ENCODE measurements at regions not wholly inside any gene's neighbourhood (a gene's known extent, or its start where the extent isn't known, plus 50 kb on each side); places are given as distances from the start of the nearest gene placed in this dataset.

DNA sequence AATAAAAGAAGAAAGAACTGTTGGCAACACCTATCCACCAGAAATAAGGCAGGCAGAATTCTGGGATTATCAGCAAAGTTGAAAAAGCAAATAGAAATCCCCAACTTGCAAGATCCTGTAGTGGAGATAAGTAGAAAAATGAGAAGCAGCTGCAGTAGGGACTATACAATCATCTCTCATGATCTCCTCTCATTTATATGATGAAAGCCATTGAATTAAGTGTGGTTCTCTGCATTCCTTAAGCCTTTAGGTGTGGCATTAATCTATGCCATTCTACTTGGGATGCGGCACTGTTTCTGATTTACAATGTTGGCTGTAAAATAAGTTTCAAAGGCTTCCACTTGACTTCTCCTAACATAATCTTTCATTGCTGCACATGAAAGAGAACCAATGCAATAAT, 869.8 kb downstream of the TRAM1L1 start:
- intact Hi-C loops (cut with DNase I; ENCODE audit: low total_unique reads), result no loop called here
- in situ Hi-C loops (cut with MboI; ENCODE audit: low pct_ligation_motif_present in 1 of 4, low pct_unique_long_range_greater_than_20kb in 1 of 4, low sequenced_read_pairs in 3 of 4), result no loop called here
- TF ChIP-seq POLR2A (IDR thresholded peaks at IDR 0.05), result no peak
- no peak for TF ChIP-seq POLR2AphosphoS5 (IDR thresholded peaks at IDR 0.05)
- TF ChIP-seq, protein P1, sequence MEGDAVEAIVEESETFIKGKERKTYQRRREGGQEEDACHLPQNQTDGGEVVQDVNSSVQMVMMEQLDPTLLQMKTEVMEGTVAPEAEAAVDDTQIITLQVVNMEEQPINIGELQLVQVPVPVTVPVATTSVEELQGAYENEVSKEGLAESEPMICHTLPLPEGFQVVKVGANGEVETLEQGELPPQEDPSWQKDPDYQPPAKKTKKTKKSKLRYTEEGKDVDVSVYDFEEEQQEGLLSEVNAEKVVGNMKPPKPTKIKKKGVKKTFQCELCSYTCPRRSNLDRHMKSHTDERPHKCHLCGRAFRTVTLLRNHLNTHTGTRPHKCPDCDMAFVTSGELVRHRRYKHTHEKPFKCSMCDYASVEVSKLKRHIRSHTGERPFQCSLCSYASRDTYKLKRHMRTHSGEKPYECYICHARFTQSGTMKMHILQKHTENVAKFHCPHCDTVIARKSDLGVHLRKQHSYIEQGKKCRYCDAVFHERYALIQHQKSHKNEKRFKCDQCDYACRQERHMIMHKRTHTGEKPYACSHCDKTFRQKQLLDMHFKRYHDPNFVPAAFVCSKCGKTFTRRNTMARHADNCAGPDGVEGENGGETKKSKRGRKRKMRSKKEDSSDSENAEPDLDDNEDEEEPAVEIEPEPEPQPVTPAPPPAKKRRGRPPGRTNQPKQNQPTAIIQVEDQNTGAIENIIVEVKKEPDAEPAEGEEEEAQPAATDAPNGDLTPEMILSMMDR (IDR thresholded peaks at IDR 0.05), result no peak
- TF ChIP-seq EP300 (IDR thresholded peaks at IDR 0.05; ENCODE audit: low read depth), result no peak

DNA sequence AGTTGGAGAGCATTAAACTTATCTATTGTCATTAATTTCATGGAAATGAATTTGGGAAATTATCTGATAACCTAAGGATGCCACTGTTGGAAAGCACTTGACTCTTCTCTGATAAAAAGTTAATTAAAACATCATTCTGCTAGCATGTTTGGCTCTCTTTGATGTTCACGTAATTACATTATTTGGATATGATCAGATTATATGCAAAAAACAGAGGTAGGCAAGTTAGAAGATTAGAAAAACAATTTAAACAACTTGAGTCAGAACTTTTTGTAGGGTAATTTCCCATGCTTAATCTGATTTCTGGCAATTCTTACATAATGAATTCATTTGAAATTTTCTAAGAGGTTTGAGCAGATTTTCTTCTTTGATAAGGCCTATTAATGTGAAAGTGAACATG, 882.9 kb downstream of the TRAM1L1 start:
- in situ Hi-C loops (cut with MboI; ENCODE audit: low pct_ligation_motif_present in 1 of 4, low pct_unique_long_range_greater_than_20kb in 1 of 4, low sequenced_read_pairs in 3 of 4) (loop anchor here in 1 of 4 donors (10.0 kb wide), 1 partner anchor 62 kb away; no protein-coding TSS in a partner anchor), intact Hi-C loops (cut with DNase I; ENCODE audit: low total_unique reads) (no loop called here)
- DNase-seq, result no peak
- Histone ChIP-seq H3K4me1 (no peaks in the 10 kb centered on the region), H3K9me3 (no peaks in the 10 kb centered on the region), H3K27me3 (no peaks in the 10 kb centered on the region), H3K4me3 (no peak overlapping the region), H3K36me3 (no peaks in the 10 kb centered on the region), H3K27ac (no peak overlapping the region)
- 70 to 77% methylated on average over 1 of the region's 1 CpG for WGBS, 2 donors (ENCODE audit: low coverage in 1 of 2)
- TF ChIP-seq EP300 (IDR thresholded peaks at IDR 0.05; ENCODE audit: low read depth) (no peak), POLR2AphosphoS5 (IDR thresholded peaks at IDR 0.05) (no peak), POLR2A (IDR thresholded peaks at IDR 0.05) (no peak)
- TF ChIP-seq, protein P1 (IDR thresholded peaks at IDR 0.05), result no peak

More for the DNA sequence above, 869.8 kb downstream of the TRAM1L1 start:
- Histone ChIP-seq H3K27me3 (no peaks in the 10 kb centered on the region), H3K4me1 (no peaks in the 10 kb centered on the region), H3K9me3 (no peaks in the 10 kb centered on the region), H3K4me3 (no peak overlapping the region), H3K36me3 (no peaks in the 10 kb centered on the region), H3K27ac (no peak overlapping the region)
- DNase-seq, result no peak
- 71 to 72% methylated on average over 1 of the region's 1 CpG for WGBS, 2 donors (ENCODE audit: low coverage in 1 of 2)

GRCh38 chr4:116197317-116197809, 888.0 kb downstream of the TRAM1L1 start:
- in situ Hi-C loops (cut with MboI; ENCODE audit: low pct_ligation_motif_present in 1 of 4, low pct_unique_long_range_greater_than_20kb in 1 of 4, low sequenced_read_pairs in 3 of 4), result no loop called here
- DNase-seq, result no peak
- WGBS, 2 donors (ENCODE audit: low coverage in 1 of 2), result 66 to 75% methylated on average over 2 to 3 of the region's 3 CpGs

GRCh38 chr4:116183241-116183640, 902.1 kb downstream of the TRAM1L1 start:
- H3K36me3 ChIP-seq, result no peaks in the 10 kb centered on the region
- no peaks in the 10 kb centered on the region for H3K4me1 ChIP-seq
- H3K9me3 ChIP-seq, result no peaks in the 10 kb centered on the region
- in situ Hi-C loops (cut with MboI; ENCODE audit: low pct_ligation_motif_present in 1 of 4, low pct_unique_long_range_greater_than_20kb in 1 of 4, low sequenced_read_pairs in 3 of 4), result no loop called here
- TF ChIP-seq POLR2A (IDR thresholded peaks at IDR 0.05), result no peak
- no peak for TF ChIP-seq EP300 (IDR thresholded peaks at IDR 0.05; ENCODE audit: low read depth)
- TF ChIP-seq, protein P1 (IDR thresholded peaks at IDR 0.05), result no peak
- no peak for TF ChIP-seq POLR2AphosphoS5 (IDR thresholded peaks at IDR 0.05)
- no peak overlapping the region for H3K27ac ChIP-seq
- DNase-seq, result no peak
- no peaks in the 10 kb centered on the region for H3K27me3 ChIP-seq
- H3K4me3 ChIP-seq, result no peak overlapping the region
- intact Hi-C loops (cut with DNase I; ENCODE audit: low total_unique reads), result no loop called here

More at GRCh38 chr4:116197317-116197809, 888.0 kb downstream of the TRAM1L1 start:
- Histone ChIP-seq H3K36me3 (no peaks in the 10 kb centered on the region), H3K27ac (no peak overlapping the region), H3K4me1 (no peaks in the 10 kb centered on the region), H3K27me3 (no peaks in the 10 kb centered on the region), H3K9me3 (no peaks in the 10 kb centered on the region), H3K4me3 (no peak overlapping the region)
- intact Hi-C loops (cut with DNase I; ENCODE audit: low total_unique reads), result no loop called here
- TF ChIP-seq, protein P1 (IDR thresholded peaks at IDR 0.05), result no peak
- TF ChIP-seq POLR2A (IDR thresholded peaks at IDR 0.05) (no peak), POLR2AphosphoS5 (IDR thresholded peaks at IDR 0.05) (no peak), EP300 (IDR thresholded peaks at IDR 0.05; ENCODE audit: low read depth) (no peak)

Data from transverse colon (tissue), 4 donors.